K562 (cell line): ENCODE measurements at regions not wholly inside any gene's neighbourhood (a gene's known extent, or its start where the extent isn't known, plus 50 kb on each side); places are given as distances from the start of the nearest gene placed in this dataset.

Source experiments
- CHD7 ChIP-seq: fragments of 200-600 bp; sonication (generic); IDR thresholded peaks from one replicate; pipeline ENCODE4 v1.6.1; 2012; ENCODE audit warnings: mild to moderate bottlenecking, low read depth, low read length, inconsistent platforms
- E2F3 ChIP-seq: fragments of 250-450 bp; sonication (Bioruptor Pico); IDR thresholded peaks from 2 replicates; pipeline ENCODE4 v1.4.0; 2020; ENCODE audit warnings: mild to moderate bottlenecking
- HNRNPH1 ChIP-seq: fragments of 200-400 bp; formaldehyde crosslinking; optimal IDR thresholded peaks from 2 replicates; pipeline ENCODE3; 2017; ENCODE audit warnings: low read depth, mild to moderate bottlenecking, low read length, moderate library complexity
- HNRNPLL ChIP-seq: fragments of 200-400 bp; formaldehyde crosslinking; IDR thresholded peaks from 2 replicates; pipeline ENCODE4 v1.6.1; 2017; ENCODE audit warnings: low read length, low read depth, mild to moderate bottlenecking; ENCODE audit not compliant: poor library complexity, severe bottlenecking
- POLR3G ChIP-seq: IDR thresholded peaks from 2 replicates; pipeline ENCODE4 v1.6.1; 2011; ENCODE audit not compliant: insufficient read length, insufficient replicate concordance; ENCODE audit errors: extremely low read depth
- U2AF2 ChIP-seq: fragments of 200-400 bp; formaldehyde crosslinking; optimal IDR thresholded peaks from 2 replicates; pipeline ENCODE3; 2017; ENCODE audit warnings: low read depth, mild to moderate bottlenecking, low read length
- ZNF41 ChIP-seq: fragments of 250-450 bp; sonication (Bioruptor Pico); conservative IDR thresholded peaks from 2 replicates; pipeline ENCODE4 v1.4.0; 2020; ENCODE audit warnings: mild to moderate bottlenecking
- ZNF561 ChIP-seq: fragments of 450-650 bp; formaldehyde crosslinking; conservative IDR thresholded peaks from 2 replicates; pipeline ENCODE4 v1.4.0; 2020; ENCODE audit warnings: mild to moderate bottlenecking, moderate library complexity
- TF ChIP-seq, protein P1 (sequence below): fragments of 250-450 bp; sonication (Bioruptor Pico); IDR thresholded peaks from 2 replicates; pipeline ENCODE4 v1.4.0; 2020
- TF ChIP-seq, protein P2 (sequence below): fragments of 450-650 bp; IDR thresholded peaks from 2 replicates; pipeline ENCODE4 v1.6.1; 2016; ENCODE audit warnings: borderline replicate concordance

DNA sequence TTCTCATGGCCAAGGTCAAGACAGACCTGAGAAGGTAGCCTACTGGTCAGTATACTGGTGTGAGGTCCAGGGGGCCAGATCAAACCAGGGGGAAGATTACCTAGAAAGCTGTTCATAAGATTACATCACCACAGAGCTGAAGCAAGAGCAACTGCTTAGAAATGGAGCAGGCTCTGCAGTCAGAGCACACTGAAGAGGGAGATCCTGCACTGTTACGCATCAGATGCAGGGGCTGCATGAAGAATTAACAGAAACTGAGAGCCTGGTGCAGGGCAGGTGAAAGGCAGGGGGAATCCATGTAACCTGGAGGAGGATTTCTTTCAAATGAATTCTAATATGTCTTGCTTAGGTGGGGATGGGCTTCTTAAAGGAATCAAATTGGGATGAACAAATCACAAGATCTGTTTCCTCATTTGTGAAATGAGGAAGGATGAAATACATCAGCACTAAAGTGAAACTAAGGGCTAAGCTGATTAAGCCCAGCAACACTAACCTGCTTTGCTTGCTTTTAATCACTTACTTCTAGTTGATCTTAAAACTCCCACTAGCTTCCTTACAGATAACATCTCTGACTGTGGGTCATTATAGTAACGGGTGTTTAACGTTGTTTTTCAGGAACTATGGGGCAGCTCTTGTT is 74.3 kb upstream of the ADAM23 start (continued):
- TF ChIP-seq CHD7 (no peak), ZNF561 (no peak), U2AF2 (no peak), HNRNPLL (no peak), HNRNPH1 (no peak), ZNF41 (CRISPR knock-in tag) (no peak), POLR3G (no peak), E2F3 (CRISPR knock-in tag) (no peak)
- TF ChIP-seq, protein P1, sequence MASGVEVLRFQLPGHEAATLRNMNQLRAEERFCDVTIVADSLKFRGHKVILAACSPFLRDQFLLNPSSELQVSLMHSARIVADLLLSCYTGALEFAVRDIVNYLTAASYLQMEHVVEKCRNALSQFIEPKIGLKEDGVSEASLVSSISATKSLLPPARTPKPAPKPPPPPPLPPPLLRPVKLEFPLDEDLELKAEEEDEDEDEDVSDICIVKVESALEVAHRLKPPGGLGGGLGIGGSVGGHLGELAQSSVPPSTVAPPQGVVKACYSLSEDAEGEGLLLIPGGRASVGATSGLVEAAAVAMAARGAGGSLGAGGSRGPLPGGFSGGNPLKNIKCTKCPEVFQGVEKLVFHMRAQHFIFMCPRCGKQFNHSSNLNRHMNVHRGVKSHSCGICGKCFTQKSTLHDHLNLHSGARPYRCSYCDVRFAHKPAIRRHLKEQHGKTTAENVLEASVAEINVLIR (CRISPR knock-in tag) = no peak
- TF ChIP-seq, protein P2, sequence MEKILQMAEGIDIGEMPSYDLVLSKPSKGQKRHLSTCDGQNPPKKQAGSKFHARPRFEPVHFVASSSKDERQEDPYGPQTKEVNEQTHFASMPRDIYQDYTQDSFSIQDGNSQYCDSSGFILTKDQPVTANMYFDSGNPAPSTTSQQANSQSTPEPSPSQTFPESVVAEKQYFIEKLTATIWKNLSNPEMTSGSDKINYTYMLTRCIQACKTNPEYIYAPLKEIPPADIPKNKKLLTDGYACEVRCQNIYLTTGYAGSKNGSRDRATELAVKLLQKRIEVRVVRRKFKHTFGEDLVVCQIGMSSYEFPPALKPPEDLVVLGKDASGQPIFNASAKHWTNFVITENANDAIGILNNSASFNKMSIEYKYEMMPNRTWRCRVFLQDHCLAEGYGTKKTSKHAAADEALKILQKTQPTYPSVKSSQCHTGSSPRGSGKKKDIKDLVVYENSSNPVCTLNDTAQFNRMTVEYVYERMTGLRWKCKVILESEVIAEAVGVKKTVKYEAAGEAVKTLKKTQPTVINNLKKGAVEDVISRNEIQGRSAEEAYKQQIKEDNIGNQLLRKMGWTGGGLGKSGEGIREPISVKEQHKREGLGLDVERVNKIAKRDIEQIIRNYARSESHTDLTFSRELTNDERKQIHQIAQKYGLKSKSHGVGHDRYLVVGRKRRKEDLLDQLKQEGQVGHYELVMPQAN = no peak
